AG09319 (cell line): ENCODE measurements at regions not wholly inside any gene's neighbourhood (a gene's known extent, or its start where the extent isn't known, plus 50 kb on each side); places are given as distances from the start of the nearest gene placed in this dataset.

Source experiments
- DNase-seq: peaks from one replicate; pipeline ENCODE4 v3.0.0-alpha.2; 2010; ENCODE audit warnings: low read depth; ENCODE audit errors: extremely low read depth
- CTCF ChIP-seq: IDR thresholded peaks from 2 replicates; pipeline ENCODE4 v1.5.1; 2011; ENCODE audit warnings: low read depth, mild to moderate bottlenecking, inconsistent platforms, low read length, moderate library complexity

GRCh38 chr4:38313175-38313574, 350.8 kb upstream of the KLF3 start:
- no peak for DNase-seq
- no peak for TF ChIP-seq CTCF

GRCh38 chr4:38313999-38314561, 349.9 kb upstream of the KLF3 start:
- no peak for DNase-seq
- TF ChIP-seq CTCF, result no peak

- no peak for TF ChIP-seq CTCF
- no peak for DNase-seq
These were observed 349.3 kb upstream of the KLF3 start for GRCh38 chr4:38314663-38315062.

- TF ChIP-seq CTCF, result no peak
- DNase-seq, result no peak
These were observed 348.7 kb upstream of the KLF3 start for GRCh38 chr4:38315286-38315685.

- no peak for TF ChIP-seq CTCF
- no peak for DNase-seq
These were observed 348.0 kb upstream of the KLF3 start for GRCh38 chr4:38316045-38316444.

- no peak for TF ChIP-seq CTCF
These were observed 346.8 kb upstream of the KLF3 start for GRCh38 chr4:38317041-38317674.

GRCh38 chr4:38318737-38319455, 345.1 kb upstream of the KLF3 start:
- peak; percentile 91 for DNase-seq
- no peak for TF ChIP-seq CTCF

More at GRCh38 chr4:38317041-38317674, 346.8 kb upstream of the KLF3 start:
- no peak for DNase-seq
